Chondrocyte (in vitro differentiated cells): ENCODE measurements at regions not wholly inside any gene's neighbourhood (a gene's known extent, or its start where the extent isn't known, plus 50 kb on each side); places are given as distances from the start of the nearest gene placed in this dataset.
"Not testable (repeated sequence)": the region's sequence is repeated elsewhere in the genome, so short reads cannot be mapped to it uniquely, and the experiment has no call there.

Experiments used
- DNase-seq: peaks from one replicate; pipeline ENCODE4 v3.0.0; 2021; ENCODE audit warnings: mixed read lengths, low spot score
- H3K27ac Mint-ChIP-seq: one replicate; pipeline ENCODE4 v1.8.0; 2021; ENCODE audit warnings: mild to moderate bottlenecking, moderate library complexity, mixed read lengths; ENCODE audit not compliant: unreplicated experiment
- H3K27me3 Mint-ChIP-seq: 2 replicates; pipeline ENCODE4 v1.8.0; 2021; ENCODE audit warnings: low read depth, mixed read lengths
- H3K36me3 Mint-ChIP-seq: 2 replicates; pipeline ENCODE4 v1.8.0; 2021; ENCODE audit warnings: low read depth, mixed read lengths
- H3K4me1 Mint-ChIP-seq: 2 replicates; pipeline ENCODE4 v1.8.0; 2021; ENCODE audit warnings: low read depth, mild to moderate bottlenecking, mixed read lengths
- H3K4me3 Mint-ChIP-seq: one replicate; pipeline ENCODE4 v1.8.0; 2021; ENCODE audit warnings: mild to moderate bottlenecking, moderate library complexity, mixed read lengths; ENCODE audit not compliant: unreplicated experiment
- H3K9me3 Mint-ChIP-seq: 2 replicates; pipeline ENCODE4 v1.8.0; 2021; ENCODE audit warnings: low read depth, mixed read lengths
- CTCF ChIP-seq: fragments of 200-600 bp; sonication (generic); IDR thresholded peaks from 2 replicates; pipeline ENCODE4 v1.5.0; 2021; ENCODE audit warnings: antibody characterized with exemption, mild to moderate bottlenecking, moderate library complexity

DNA sequence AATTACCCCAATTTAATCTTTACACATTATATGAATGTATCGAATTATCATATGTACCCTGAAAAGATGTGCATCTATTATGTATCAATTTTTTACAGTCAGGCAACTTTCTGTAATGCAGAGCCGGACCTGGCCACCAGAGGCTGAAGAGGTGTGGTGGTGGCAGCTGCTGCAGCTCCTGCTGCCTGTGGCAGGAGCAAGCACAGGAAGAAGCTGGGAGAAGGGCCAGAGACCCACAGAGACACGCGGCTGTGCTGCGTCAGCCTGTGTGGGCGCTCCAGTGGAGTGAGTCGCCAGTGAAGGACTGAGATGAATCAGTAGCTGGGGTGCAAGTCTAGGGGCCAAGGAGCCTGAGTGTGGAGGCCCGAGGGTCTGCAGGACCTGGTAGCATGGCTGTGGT lies 74.3 kb upstream of the COG2 start:
- no peak overlapping the region for H3K27ac Mint-ChIP-seq
- H3K27me3 Mint-ChIP-seq: peaks cover 46% of the 10 kb centered on the region
- no peaks in the 10 kb centered on the region for H3K4me1 Mint-ChIP-seq
- no peak for TF ChIP-seq CTCF
- H3K36me3 Mint-ChIP-seq: no peaks in the 10 kb centered on the region
- H3K9me3 Mint-ChIP-seq: no peaks in the 10 kb centered on the region
- no peak overlapping the region for H3K4me3 Mint-ChIP-seq
- no peak for DNase-seq

GRCh38 chr1:230567221-230567575 lies 75.1 kb upstream of the COG2 start:
- Mint-ChIP-seq H3K36me3 (no peaks in the 10 kb centered on the region), H3K27ac (no peak overlapping the region), H3K4me1 (no peaks in the 10 kb centered on the region), H3K9me3 (no peaks in the 10 kb centered on the region), H3K27me3 (peaks cover 54% of the 10 kb centered on the region), H3K4me3 (no peak overlapping the region)
- no peak for TF ChIP-seq CTCF
- no peak for DNase-seq

- H3K36me3 Mint-ChIP-seq, H3K27ac Mint-ChIP-seq, DNase-seq, H3K4me1 Mint-ChIP-seq, H3K9me3 Mint-ChIP-seq, H3K4me3 Mint-ChIP-seq: not testable (repeated sequence)
- H3K27me3 Mint-ChIP-seq: peaks cover 56% of the 10 kb centered on the region
Observed at GRCh38 chr1:230566532-230567220, 75.6 kb upstream of the COG2 start.

GRCh38 chr1:230565141-230565540 lies 77.1 kb upstream of the COG2 start:
- Mint-ChIP-seq H3K4me1 (no peaks in the 10 kb centered on the region), H3K27ac (no peak overlapping the region), H3K9me3 (no peaks in the 10 kb centered on the region), H3K4me3 (no peak overlapping the region), H3K36me3 (no peaks in the 10 kb centered on the region), H3K27me3 (peaks cover 56% of the 10 kb centered on the region)
- DNase-seq: no peak
- no peak for TF ChIP-seq CTCF

DNA sequence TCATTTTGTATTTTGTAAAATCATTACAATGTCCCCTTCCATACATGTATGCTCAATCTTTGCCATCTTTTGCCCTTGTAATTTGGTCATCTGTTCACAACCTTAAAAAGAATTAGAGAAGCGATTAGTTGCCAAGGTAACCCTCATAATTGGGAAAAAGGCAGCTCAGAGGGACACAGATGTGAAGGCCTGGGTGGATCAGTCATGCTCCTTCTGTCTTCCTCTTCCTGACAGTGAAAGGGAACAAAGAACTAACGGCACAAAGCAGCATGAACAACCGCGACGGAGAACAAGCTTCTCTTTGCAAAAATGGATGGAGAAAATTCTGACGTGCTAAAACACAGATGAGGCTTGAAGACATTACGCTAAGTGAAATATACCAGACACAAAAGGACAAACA lies 78.7 kb upstream of the COG2 start:
- DNase-seq: no peak
- H3K27me3 Mint-ChIP-seq: peaks cover 55% of the 10 kb centered on the region
- TF ChIP-seq CTCF: no peak
- no peak overlapping the region for H3K4me3 Mint-ChIP-seq
- no peaks in the 10 kb centered on the region for H3K9me3 Mint-ChIP-seq
- H3K36me3 Mint-ChIP-seq: no peaks in the 10 kb centered on the region
- no peaks in the 10 kb centered on the region for H3K4me1 Mint-ChIP-seq
- no peak overlapping the region for H3K27ac Mint-ChIP-seq

GRCh38 chr1:230561570-230561969 lies 80.7 kb upstream of the COG2 start:
- H3K4me1 Mint-ChIP-seq: no peaks in the 10 kb centered on the region

More at GRCh38 chr1:230561570-230561969, 80.7 kb upstream of the COG2 start:
- peaks cover 67% of the 10 kb centered on the region for H3K27me3 Mint-ChIP-seq
- H3K4me3 Mint-ChIP-seq: no peak overlapping the region
- no peaks in the 10 kb centered on the region for H3K9me3 Mint-ChIP-seq
- no peak for TF ChIP-seq CTCF
- no peak for DNase-seq
- no peak overlapping the region for H3K27ac Mint-ChIP-seq
- no peaks in the 10 kb centered on the region for H3K36me3 Mint-ChIP-seq
